ENCODE measurements at regions not wholly inside any gene's neighbourhood (a gene's known extent, or its start where the extent isn't known, plus 50 kb on each side); places are given as distances from the start of the nearest gene placed in this dataset.
A peak's percentile ranks its signal among the peaks of the same experiment; 100 is the strongest.
"Not testable (repeated sequence)": the region's sequence is repeated elsewhere in the genome, so short reads cannot be mapped to it uniquely, and the experiment has no call there.

- H3K27me3 ChIP-seq: no peaks in the 10 kb centered on the region
- H3K36me3 ChIP-seq: no peaks in the 10 kb centered on the region
- H4K20me1 ChIP-seq: no peaks in the 10 kb centered on the region
- H3K4me3 ChIP-seq: no peak overlapping the region
- H3K4me1 ChIP-seq: peaks cover 17 to 61% (median 46%) of the 10 kb centered on the region in 10 experiments
- TF ChIP-seq Cebpa-rat (IDR thresholded peaks at IDR 0.05): no peak
- H3K4me2 ChIP-seq: peak overlapping the region in 2 of 11 experiments; percentile 13 to 25; a peak in 4 of 22 replicates
- H3K27ac ChIP-seq: no peak overlapping the region
- H3K9me3 ChIP-seq (replicated peaks in 1 of 11): no peaks in the 10 kb centered on the region
- H3K9ac ChIP-seq: no peak overlapping the region
Observed at GRCh38 chr2:434625-435024, 146.7 kb upstream of the ALKAL2 start.

- Histone ChIP-seq H3K36me3 (no peaks in the 10 kb centered on the region), H4K20me1 (no peaks in the 10 kb centered on the region), H3K4me2 (no peak overlapping the region), H3K9me3 (replicated peaks in 1 of 11) (peaks cover 0 to 10% (median 0%) of the 10 kb centered on the region in 11 experiments; a peak in 4 of 22 replicates), H3K27me3 (no peaks in the 10 kb centered on the region), H3K27ac (no peak overlapping the region), H3K9ac (no peak overlapping the region), H3K4me1 (peaks cover 19 to 49% (median 37%) of the 10 kb centered on the region in 10 experiments), H3K4me3 (no peak overlapping the region)
- no peak for TF ChIP-seq Cebpa-rat (IDR thresholded peaks at IDR 0.05)
Observed at GRCh38 chr2:433216-433615, 145.3 kb upstream of the ALKAL2 start.

- H3K4me2 ChIP-seq: peak overlapping the region; percentile 69 to 89 (median 80)
- no peak for TF ChIP-seq Cebpa-rat (IDR thresholded peaks at IDR 0.05)
- H3K4me1 ChIP-seq: peaks cover 13 to 35% (median 24%) of the 10 kb centered on the region in 10 experiments
- H3K27me3 ChIP-seq: no peaks in the 10 kb centered on the region
- H3K9ac ChIP-seq: peak overlapping the region in 5 of 11 experiments; percentile 9 to 43 (median 19); a peak in 4 of 22 replicates
- peaks cover 0 to 22% (median 6%) of the 10 kb centered on the region in 11 experiments; a peak in 10 of 22 replicates for H3K9me3 ChIP-seq (replicated peaks in 1 of 11)
- H3K4me3 ChIP-seq: peak overlapping the region in 6 of 10 experiments; percentile 7 to 50 (median 29); a peak in 11 of 20 replicates
- no peaks in the 10 kb centered on the region for H4K20me1 ChIP-seq
- peak overlapping the region in 5 of 11 experiments; percentile 11 to 37 (median 32); a peak in 2 of 22 replicates for H3K27ac ChIP-seq
- H3K36me3 ChIP-seq: no peaks in the 10 kb centered on the region
Observed at GRCh38 chr2:430291-431040, 142.6 kb upstream of the ALKAL2 start.

GRCh38 chr2:429575-430254 lies 141.8 kb upstream of the ALKAL2 start:
- Histone ChIP-seq H3K27ac (no peak overlapping the region), H3K4me3 (peak overlapping the region in 6 of 10 experiments; percentile 7 to 50 (median 16); a peak in 6 of 20 replicates), H4K20me1 (no peaks in the 10 kb centered on the region), H3K36me3 (no peaks in the 10 kb centered on the region), H3K27me3 (no peaks in the 10 kb centered on the region), H3K9ac (no peak overlapping the region), H3K4me2 (peak overlapping the region; percentile 69 to 89 (median 80)), H3K4me1 (peaks cover 13 to 28% (median 21%) of the 10 kb centered on the region in 10 experiments), H3K9me3 (replicated peaks in 1 of 11) (peaks cover 0 to 22% (median 6%) of the 10 kb centered on the region in 11 experiments; a peak in 10 of 22 replicates)
- no peak for TF ChIP-seq Cebpa-rat (IDR thresholded peaks at IDR 0.05)

- Histone ChIP-seq H3K9ac (no peak overlapping the region), H3K4me1 (peaks cover 13 to 24% (median 20%) of the 10 kb centered on the region in 10 experiments), H3K36me3 (no peaks in the 10 kb centered on the region), H3K27me3 (no peaks in the 10 kb centered on the region), H3K4me2 (peak overlapping the region; percentile 69 to 89 (median 80); a peak in 18 of 22 replicates), H3K27ac (no peak overlapping the region), H4K20me1 (no peaks in the 10 kb centered on the region), H3K4me3 (no peak overlapping the region), H3K9me3 (replicated peaks in 1 of 11) (peaks cover 0 to 22% (median 6%) of the 10 kb centered on the region in 11 experiments; a peak in 10 of 22 replicates)
- TF ChIP-seq Cebpa-rat (IDR thresholded peaks at IDR 0.05): no peak
Observed at GRCh38 chr2:429142-429541, 141.3 kb upstream of the ALKAL2 start.

- TF ChIP-seq Cebpa-rat (IDR thresholded peaks at IDR 0.05): no peak
- Histone ChIP-seq H3K4me1 (peaks cover 13 to 24% (median 19%) of the 10 kb centered on the region in 10 experiments), H3K4me3 (no peak overlapping the region), H3K27me3 (no peaks in the 10 kb centered on the region), H3K9me3 (replicated peaks in 1 of 11) (peaks cover 0 to 22% (median 6%) of the 10 kb centered on the region in 11 experiments; a peak in 10 of 22 replicates), H3K36me3 (no peaks in the 10 kb centered on the region), H4K20me1 (no peaks in the 10 kb centered on the region), H3K9ac (no peak overlapping the region), H3K4me2 (no peak overlapping the region), H3K27ac (no peak overlapping the region)
Observed at GRCh38 chr2:428591-428990, 140.7 kb upstream of the ALKAL2 start.

- H4K20me1 ChIP-seq: not testable (repeated sequence)
Observed at GRCh38 chr2:426696-427095, 138.8 kb upstream of the ALKAL2 start.

GRCh38 chr2:425947-426346 lies 138.1 kb upstream of the ALKAL2 start:
- TF ChIP-seq Cebpa-rat (IDR thresholded peaks at IDR 0.05): no peak
- H3K4me2 ChIP-seq: no peak overlapping the region
- no peak overlapping the region for H3K27ac ChIP-seq

More at GRCh38 chr2:426696-427095, 138.8 kb upstream of the ALKAL2 start:
- not testable (repeated sequence) for H3K9ac ChIP-seq, H3K27ac ChIP-seq, H3K36me3 ChIP-seq, H3K4me2 ChIP-seq, H3K27me3 ChIP-seq, H3K4me3 ChIP-seq
- Histone ChIP-seq H3K4me1 (peaks cover 13 to 25% (median 19%) of the 10 kb centered on the region in 10 experiments), H3K9me3 (replicated peaks in 1 of 11) (peaks cover 0 to 22% (median 6%) of the 10 kb centered on the region in 11 experiments; a peak in 12 of 22 replicates)

GRCh38 chr2:425243-425642 lies 137.4 kb upstream of the ALKAL2 start:
- Histone ChIP-seq H3K9me3 (replicated peaks in 1 of 11) (peaks cover 4 to 31% (median 15%) of the 10 kb centered on the region in 11 experiments; a peak in 16 of 22 replicates), H3K4me1 (peaks cover 9 to 15% (median 9%) of the 10 kb centered on the region in 10 experiments), H3K4me3 (no peak overlapping the region), H3K27ac (no peak overlapping the region), H3K36me3 (no peaks in the 10 kb centered on the region), H4K20me1 (no peaks in the 10 kb centered on the region), H3K27me3 (no peaks in the 10 kb centered on the region), H3K4me2 (no peak overlapping the region), H3K9ac (no peak overlapping the region)
- no peak for TF ChIP-seq Cebpa-rat (IDR thresholded peaks at IDR 0.05)

More at GRCh38 chr2:425947-426346, 138.1 kb upstream of the ALKAL2 start:
- H3K9me3 ChIP-seq (replicated peaks in 1 of 11): peaks cover 3 to 29% (median 14%) of the 10 kb centered on the region in 11 experiments; a peak in 16 of 22 replicates
- no peaks in the 10 kb centered on the region for H3K36me3 ChIP-seq
- no peak overlapping the region for H3K4me3 ChIP-seq
- peaks cover 13 to 22% (median 16%) of the 10 kb centered on the region in 10 experiments for H3K4me1 ChIP-seq
- H4K20me1 ChIP-seq: no peaks in the 10 kb centered on the region
- H3K9ac ChIP-seq: no peak overlapping the region
- no peaks in the 10 kb centered on the region for H3K27me3 ChIP-seq
